IMR-90 (cell line): ENCODE measurements at regions not wholly inside any gene's neighbourhood (a gene's known extent, or its start where the extent isn't known, plus 50 kb on each side); places are given as distances from the start of the nearest gene placed in this dataset.

Source experiments
- ATAC-seq: fragments of 200-7000 bp; cut with Tn5 transposase; 2 replicates; pipeline ENCODE4 v1.9.1; 2020; ENCODE audit warnings: low read depth, mild to moderate bottlenecking, moderate library complexity
- BruUV-seq: library from RNA; stranded (reverse); fragments of 400-500 nt; replicated peaks from 2 replicates; lab custom pipeline; 2021; lab: Mats Ljungman, UMichigan
- CTCF ChIA-PET: fragments of 300-600 bp; formaldehyde crosslinking; extraction: SDS; loops from one replicate; lab custom pipeline; 2021; ENCODE audit warnings: antibody characterized with exemption; lab: Yijun Ruan, JAX
- POLR2A ChIA-PET: fragments of 300-600 bp; sonication (Branson Sonifier 250); formaldehyde crosslinking; loops from one replicate; lab custom pipeline; 2022; ENCODE audit warnings: antibody characterized with exemption; ENCODE audit not compliant: unreplicated experiment; lab: Charles Lee
- DNase-seq: peaks from one replicate; pipeline ENCODE4 v3.0.0; 2013
- H2AFZ ChIP-seq: replicated peaks from 2 replicates; pipeline ENCODE3; 2013; ENCODE audit warnings: low read length, mild to moderate bottlenecking; ENCODE audit not compliant: poor library complexity
- H2AK5ac ChIP-seq: 2 replicates; pipeline ENCODE4 v1.6.1; 2013; ENCODE audit warnings: low read depth, low read length, inconsistent platforms
- H2AK9ac ChIP-seq: replicated peaks from 2 replicates; pipeline ENCODE3; 2013; ENCODE audit warnings: mild to moderate bottlenecking, low read depth, low read length, moderate library complexity; ENCODE audit not compliant: poor library complexity
- H2BK120ac ChIP-seq: 2 replicates; pipeline ENCODE4 v1.6.1; 2013; ENCODE audit warnings: low read depth, low read length, inconsistent platforms
- H2BK15ac ChIP-seq: 3 replicates; pipeline ENCODE4 v1.6.1; 2013; ENCODE audit warnings: low read depth, low read length, inconsistent platforms
- H2BK20ac ChIP-seq: 2 replicates; pipeline ENCODE4 v1.6.1; 2013; ENCODE audit warnings: low read depth, mild to moderate bottlenecking, inconsistent platforms, low read length, moderate library complexity
- H2BK5ac ChIP-seq: 2 replicates; pipeline ENCODE4 v1.6.1; 2013; ENCODE audit warnings: mild to moderate bottlenecking, low read depth, low read length, inconsistent platforms; ENCODE audit not compliant: poor library complexity, severe bottlenecking
- H3K14ac ChIP-seq: replicated peaks from 2 replicates; pipeline ENCODE4 v1.6.1; 2013; ENCODE audit warnings: low read depth, low read length, inconsistent platforms
- H3K18ac ChIP-seq: 2 replicates; pipeline ENCODE4 v1.6.1; 2013; ENCODE audit warnings: low read depth, low read length, control low read depth
- H3K23ac ChIP-seq: 2 replicates; pipeline ENCODE4 v1.6.1; 2013; ENCODE audit warnings: low read depth, low read length, inconsistent platforms
- H3K27ac ChIP-seq: 2 replicates; pipeline ENCODE4 v1.5.1; 2013; ENCODE audit warnings: mild to moderate bottlenecking, control low read depth, low read length; ENCODE audit not compliant: insufficient read depth
- H3K27me3 ChIP-seq: 2 replicates; pipeline ENCODE4 v1.6.1; 2013; ENCODE audit warnings: low read length; ENCODE audit not compliant: control insufficient read depth, insufficient read depth
- H3K36me3 ChIP-seq: 2 replicates; pipeline ENCODE4 v1.6.1; 2013; ENCODE audit warnings: low read length, mixed read lengths; ENCODE audit not compliant: control insufficient read depth, insufficient read depth
- H3K4ac ChIP-seq: 2 replicates; pipeline ENCODE4 v1.6.1; 2013; ENCODE audit warnings: low read depth, low read length, inconsistent platforms
- H3K4me1 ChIP-seq: 2 replicates; pipeline ENCODE4 v1.6.1; 2013; ENCODE audit warnings: low read length, mixed read lengths; ENCODE audit not compliant: control insufficient read depth, insufficient read depth
- H3K4me2 ChIP-seq: 2 replicates; pipeline ENCODE4 v1.6.1; 2013; ENCODE audit warnings: low read depth, mild to moderate bottlenecking, control low read depth, low read length, moderate library complexity
- H3K4me3 ChIP-seq: 2 replicates; pipeline ENCODE4 v1.5.1; 2013; ENCODE audit warnings: low read depth, mild to moderate bottlenecking, control low read depth, low read length, moderate library complexity; ENCODE audit not compliant: insufficient read depth
- H3K56ac ChIP-seq: 2 replicates; pipeline ENCODE4 v1.6.1; 2013; ENCODE audit warnings: low read length, inconsistent platforms; ENCODE audit not compliant: insufficient read depth; ENCODE audit errors: extremely low read depth
- H3K79me1 ChIP-seq, 2 experiments: 2 replicates each; pipeline ENCODE4 v1.6.1; 2013; ENCODE audit warnings: low read length in 2 of 2, inconsistent platforms in 1 of 2, low read depth in 1 of 2
- H3K9ac ChIP-seq: 2 replicates; pipeline ENCODE4 v1.6.1; 2013; ENCODE audit warnings: low read depth, low read length, control low read depth
- H3K9me1 ChIP-seq: 2 replicates; pipeline ENCODE4 v1.6.1; 2013; ENCODE audit warnings: low read length, inconsistent platforms; ENCODE audit not compliant: insufficient read depth
- H3K9me3 ChIP-seq: 2 replicates; pipeline ENCODE4 v1.6.1; 2013; ENCODE audit warnings: low read length; ENCODE audit not compliant: control insufficient read depth, insufficient read depth
- H4K20me1 ChIP-seq: 2 replicates; pipeline ENCODE4 v1.6.1; 2013; ENCODE audit warnings: low read length, inconsistent platforms; ENCODE audit not compliant: insufficient read depth
- H4K5ac ChIP-seq: 2 replicates; pipeline ENCODE4 v1.6.1; 2013; ENCODE audit warnings: mild to moderate bottlenecking, low read depth, low read length, control low read depth
- H4K8ac ChIP-seq, 2 experiments: 2 replicates each; pipeline ENCODE4 v1.6.1; 2013; ENCODE audit warnings: low read depth in 2 of 2, low read length in 2 of 2, control low read depth in 1 of 2, inconsistent platforms in 1 of 2
- H4K91ac ChIP-seq: 2 replicates; pipeline ENCODE4 v1.6.1; 2013; ENCODE audit warnings: low read depth, low read length, inconsistent platforms; ENCODE audit not compliant: insufficient read depth
- CTCF ChIP-seq: conservative IDR thresholded peaks from 2 replicates; pipeline ENCODE4 v1.5.1; 2012; ENCODE audit warnings: mild to moderate bottlenecking, low read depth, low read length, improper control_type of control experiment
- ELK1 ChIP-seq: fragments of 150-350 bp; IDR thresholded peaks from 2 replicates; pipeline ENCODE4 v1.6.1; 2016; ENCODE audit warnings: low read depth, mild to moderate bottlenecking, low read length, moderate library complexity, borderline replicate concordance
- NFE2L2 ChIP-seq: fragments of 150-350 bp; IDR thresholded peaks from 2 replicates; pipeline ENCODE4 v1.6.1; 2016; ENCODE audit warnings: low read depth, mild to moderate bottlenecking, low read length
- POLR2A ChIP-seq: IDR thresholded peaks from 2 replicates; pipeline ENCODE4 v1.6.1; 2012; ENCODE audit warnings: mild to moderate bottlenecking, low read depth, low read length
- RAD21 ChIP-seq: IDR thresholded peaks from 2 replicates; pipeline ENCODE4 v1.6.1; 2012; ENCODE audit warnings: low read length, improper control_type of control experiment
- RCOR1 ChIP-seq: IDR thresholded peaks from 2 replicates; pipeline ENCODE4 v1.6.1; 2012; ENCODE audit warnings: mild to moderate bottlenecking, low read length, improper control_type of control experiment; ENCODE audit not compliant: insufficient replicate concordance
- WGBS, 2 experiments: methylation state at CpG; one replicate each; pipeline versions ENCODE4 v1.1.5 to v1.1.7; 2013; ENCODE audit warnings: missing lambda C conversion rate in 2 of 2; ENCODE audit not compliant: insufficient read length in 1 of 2; ENCODE audit errors: extremely low coverage in 2 of 2; 5-methylcytosine and 5-hydroxymethylcytosine counted together
- dilution Hi-C: fragments of 300-500 bp; cut with HindIII; formaldehyde crosslinking; loops from one replicate; pipeline ENCODE4 v1.14.3; 2018; ENCODE audit warnings: low sequenced_read_pairs; ENCODE audit not compliant: unreplicated experiment
- in situ Hi-C: fragments of 300-500 bp; cut with MboI; formaldehyde crosslinking; loops from 3 replicates; pipeline ENCODE4 v1.14.3; 2019; ENCODE audit warnings: low sequenced_read_pairs, inconsistent platforms, mixed read lengths
- intact Hi-C: fragments of 100-400 bp; cut with micrococcal nuclease; formaldehyde crosslinking; loops from 2 replicates; pipeline ENCODE4 v1.10.0; 2022

DNA sequence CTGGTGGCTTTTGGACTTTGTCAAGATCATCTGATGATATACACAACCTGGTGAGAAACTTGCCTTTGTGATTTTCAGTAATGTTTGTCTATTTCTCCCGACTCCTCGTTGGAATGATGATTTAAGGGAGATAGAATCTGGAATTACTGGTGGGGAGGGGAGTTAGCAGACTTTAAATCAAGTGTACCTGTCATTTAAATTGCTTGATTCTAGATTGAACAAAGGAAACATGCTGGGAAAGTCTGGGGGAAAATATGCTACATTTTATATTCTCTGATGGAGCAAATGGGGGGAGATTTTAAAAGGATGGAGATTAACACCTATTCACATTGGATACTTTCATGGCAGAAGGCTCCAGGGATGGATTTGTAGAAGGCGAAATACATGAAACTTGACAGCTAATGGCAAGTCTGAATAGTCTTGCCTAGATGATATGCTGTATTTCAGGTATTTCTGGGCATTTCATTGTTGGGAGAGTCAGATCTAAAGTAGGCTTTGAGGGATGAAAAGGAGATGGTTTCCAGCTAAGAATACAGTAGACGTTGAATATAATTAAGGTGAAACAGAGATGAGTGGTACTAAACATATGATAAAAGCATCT is 189.1 kb upstream of the PDZRN3 start:
- Histone ChIP-seq H4K91ac (no peak overlapping the region), H3K9ac (no peak overlapping the region), H2BK20ac (no peak overlapping the region), H3K4ac (no peak overlapping the region), H3K4me2 (no peak overlapping the region), H3K4me3 (no peak overlapping the region), H3K23ac (no peak overlapping the region), H3K27me3 (no peaks in the 10 kb centered on the region), H2AK5ac (no peak overlapping the region), H3K4me1 (no peaks in the 10 kb centered on the region), H4K5ac (no peak overlapping the region), H3K9me3 (no peaks in the 10 kb centered on the region), H3K9me1 (no peaks in the 10 kb centered on the region), H3K14ac (no peak overlapping the region), H2BK120ac (no peak overlapping the region), H3K56ac (no peak overlapping the region), H2BK15ac (no peak overlapping the region), H3K79me1 (no peaks in the 10 kb centered on the region), H3K36me3 (no peaks in the 10 kb centered on the region), H2AK9ac (no peak overlapping the region), H4K8ac (no peak overlapping the region), H2BK5ac (no peak overlapping the region), H2AFZ (no peak overlapping the region), H3K18ac (no peak overlapping the region), H4K20me1 (no peaks in the 10 kb centered on the region), H3K27ac (no peak overlapping the region)
- intact Hi-C loops: no loop called here
- ChIA-PET POLR2A (no interaction called here), CTCF (no interaction called here)
- BruUV-seq: no TSS peak
- TF ChIP-seq ELK1: no peak
- no peak for TF ChIP-seq POLR2A
- TF ChIP-seq NFE2L2: no peak
- no peak for TF ChIP-seq RCOR1
- TF ChIP-seq RAD21: no peak
- TF ChIP-seq CTCF: no peak
- dilution Hi-C loops: no loop called here
- ATAC-seq (no peak), DNase-seq (no peak)
- 86% methylated on average over 3 of the region's 4 CpGs; no CpG with 5 or more reads in 1 of the 2 experiments for WGBS, 2 experiments
- in situ Hi-C loops: no loop called here
